Calu3 (cell line): ENCODE measurements at regions not wholly inside any gene's neighbourhood (a gene's known extent, or its start where the extent isn't known, plus 50 kb on each side); places are given as distances from the start of the nearest gene placed in this dataset.

ENCODE experiments used
- BruUV-seq: library from RNA; stranded (reverse); fragments of 400-500 nt; replicated peaks from 2 replicates; lab custom pipeline; 2021; lab: Mats Ljungman, UMichigan
- CTCF ChIA-PET: fragments of 300-600 bp; sonication (Branson Sonifier 250); formaldehyde crosslinking; loops from one replicate; lab custom pipeline; 2022; ENCODE audit warnings: antibody characterized with exemption; lab: Charles Lee
- DNase-seq: peaks from one replicate; pipeline ENCODE4 v3.0.0; 2022
- H3K27ac Mint-ChIP-seq: one replicate; pipeline ENCODE4 v1.8.0; 2022; ENCODE audit warnings: mixed read lengths; ENCODE audit not compliant: unreplicated experiment
- H3K27me3 Mint-ChIP-seq: one replicate; pipeline ENCODE4 v1.8.0; 2022; ENCODE audit warnings: mixed read lengths; ENCODE audit not compliant: unreplicated experiment
- H3K36me3 Mint-ChIP-seq: one replicate; pipeline ENCODE4 v1.8.0; 2022; ENCODE audit warnings: mild to moderate bottlenecking, moderate library complexity, mixed read lengths; ENCODE audit not compliant: insufficient read depth, unreplicated experiment
- H3K4me1 Mint-ChIP-seq: one replicate; pipeline ENCODE4 v1.8.0; 2022; ENCODE audit warnings: mild to moderate bottlenecking, low read depth, mixed read lengths; ENCODE audit not compliant: unreplicated experiment
- H3K4me3 Mint-ChIP-seq: one replicate; pipeline ENCODE4 v1.8.0; 2022; ENCODE audit warnings: mild to moderate bottlenecking, low read depth, moderate library complexity, mixed read lengths; ENCODE audit not compliant: unreplicated experiment
- H3K9me3 Mint-ChIP-seq: one replicate; pipeline ENCODE4 v1.8.0; 2022; ENCODE audit warnings: low read depth, mixed read lengths; ENCODE audit not compliant: unreplicated experiment
- CTCF ChIP-seq: fragments of 200-600 bp; IDR thresholded peaks from one replicate; pipeline ENCODE4 v1.8.0; 2022; ENCODE audit warnings: antibody characterized with exemption; ENCODE audit not compliant: unreplicated experiment
- intact Hi-C: fragments of 100-400 bp; cut with micrococcal nuclease; formaldehyde crosslinking; loops from one replicate; pipeline ENCODE4 v1.10.0; 2022; ENCODE audit not compliant: unreplicated experiment

- no TSS peak for BruUV-seq
- no peak overlapping the region for H3K4me3 Mint-ChIP-seq
- CTCF ChIA-PET: no interaction called here
- intact Hi-C loops: no loop called here
- no peak overlapping the region for H3K27ac Mint-ChIP-seq
- H3K36me3 Mint-ChIP-seq: no peaks in the 10 kb centered on the region
- no peaks in the 10 kb centered on the region for H3K27me3 Mint-ChIP-seq
- no peak for DNase-seq
- TF ChIP-seq CTCF: no peak
- no peaks in the 10 kb centered on the region for H3K4me1 Mint-ChIP-seq
- H3K9me3 Mint-ChIP-seq: peaks cover 7% of the 10 kb centered on the region
Observed at GRCh38 chr11:127270851-127271250, 270.3 kb upstream of the KIRREL3 start.

GRCh38 chr11:127269911-127270310, 269.3 kb upstream of the KIRREL3 start:
- BruUV-seq: no TSS peak
- Mint-ChIP-seq H3K27ac (no peak overlapping the region), H3K36me3 (no peaks in the 10 kb centered on the region), H3K4me1 (no peaks in the 10 kb centered on the region), H3K9me3 (peaks cover 6% of the 10 kb centered on the region), H3K4me3 (no peak overlapping the region), H3K27me3 (no peaks in the 10 kb centered on the region)
- TF ChIP-seq CTCF: no peak
- intact Hi-C loops: no loop called here
- DNase-seq: no peak
- CTCF ChIA-PET: no interaction called here

GRCh38 chr11:127268932-127269331, 268.4 kb upstream of the KIRREL3 start:
- H3K4me1 Mint-ChIP-seq: no peaks in the 10 kb centered on the region
- no peaks in the 10 kb centered on the region for H3K36me3 Mint-ChIP-seq
- DNase-seq: no peak
- no peaks in the 10 kb centered on the region for H3K27me3 Mint-ChIP-seq
- CTCF ChIA-PET: interaction anchor here (0.7 kb wide), 1 partner anchor 395 kb away, joined by 3 read pairs; no protein-coding TSS in a partner anchor
- H3K27ac Mint-ChIP-seq: no peak overlapping the region
- no peak overlapping the region for H3K4me3 Mint-ChIP-seq
- TF ChIP-seq CTCF: no peak
- no TSS peak for BruUV-seq
- peaks cover 3% of the 10 kb centered on the region for H3K9me3 Mint-ChIP-seq
- intact Hi-C loops: no loop called here

- BruUV-seq: no TSS peak
- TF ChIP-seq CTCF: no peak
Observed at GRCh38 chr11:127268521-127268920, 268.0 kb upstream of the KIRREL3 start.

GRCh38 chr11:127259102-127259501, 258.5 kb upstream of the KIRREL3 start:
- no peak overlapping the region for H3K4me3 Mint-ChIP-seq
- peaks cover 13% of the 10 kb centered on the region for H3K9me3 Mint-ChIP-seq
- intact Hi-C loops: no loop called here
- CTCF ChIA-PET: no interaction called here
- H3K4me1 Mint-ChIP-seq: no peaks in the 10 kb centered on the region
- DNase-seq: no peak
- no peak overlapping the region for H3K27ac Mint-ChIP-seq
- BruUV-seq: no TSS peak
- H3K27me3 Mint-ChIP-seq: no peaks in the 10 kb centered on the region
- no peak for TF ChIP-seq CTCF
- H3K36me3 Mint-ChIP-seq: no peaks in the 10 kb centered on the region

More at GRCh38 chr11:127268521-127268920, 268.0 kb upstream of the KIRREL3 start:
- no peaks in the 10 kb centered on the region for H3K27me3 Mint-ChIP-seq
- no peak overlapping the region for H3K27ac Mint-ChIP-seq
- no peaks in the 10 kb centered on the region for H3K4me1 Mint-ChIP-seq
- H3K9me3 Mint-ChIP-seq: peaks cover 3% of the 10 kb centered on the region
- no peak overlapping the region for H3K4me3 Mint-ChIP-seq
- no peak for DNase-seq
- no peaks in the 10 kb centered on the region for H3K36me3 Mint-ChIP-seq
- intact Hi-C loops: no loop called here
- CTCF ChIA-PET: no interaction called here
